ENCODE measurements at regions not wholly inside any gene's neighbourhood (a gene's known extent, or its start where the extent isn't known, plus 50 kb on each side); places are given as distances from the start of the nearest gene placed in this dataset.

- TF ChIP-seq, protein P1, sequence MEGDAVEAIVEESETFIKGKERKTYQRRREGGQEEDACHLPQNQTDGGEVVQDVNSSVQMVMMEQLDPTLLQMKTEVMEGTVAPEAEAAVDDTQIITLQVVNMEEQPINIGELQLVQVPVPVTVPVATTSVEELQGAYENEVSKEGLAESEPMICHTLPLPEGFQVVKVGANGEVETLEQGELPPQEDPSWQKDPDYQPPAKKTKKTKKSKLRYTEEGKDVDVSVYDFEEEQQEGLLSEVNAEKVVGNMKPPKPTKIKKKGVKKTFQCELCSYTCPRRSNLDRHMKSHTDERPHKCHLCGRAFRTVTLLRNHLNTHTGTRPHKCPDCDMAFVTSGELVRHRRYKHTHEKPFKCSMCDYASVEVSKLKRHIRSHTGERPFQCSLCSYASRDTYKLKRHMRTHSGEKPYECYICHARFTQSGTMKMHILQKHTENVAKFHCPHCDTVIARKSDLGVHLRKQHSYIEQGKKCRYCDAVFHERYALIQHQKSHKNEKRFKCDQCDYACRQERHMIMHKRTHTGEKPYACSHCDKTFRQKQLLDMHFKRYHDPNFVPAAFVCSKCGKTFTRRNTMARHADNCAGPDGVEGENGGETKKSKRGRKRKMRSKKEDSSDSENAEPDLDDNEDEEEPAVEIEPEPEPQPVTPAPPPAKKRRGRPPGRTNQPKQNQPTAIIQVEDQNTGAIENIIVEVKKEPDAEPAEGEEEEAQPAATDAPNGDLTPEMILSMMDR (conservative IDR thresholded peaks at IDR 0.05) = no peak
- no peak for TF ChIP-seq EZH2 (IDR thresholded peaks at IDR 0.05; ENCODE audit: low read depth)
Measured at GRCh38 chr11:109851780-109852390, 241.3 kb upstream of the ZC3H12C start.

Measured in PC-9 (cell line).